Naive thymus-derived CD4-positive, alpha-beta T cell (primary cell): ENCODE measurements at regions not wholly inside any gene's neighbourhood (a gene's known extent, or its start where the extent isn't known, plus 50 kb on each side); places are given as distances from the start of the nearest gene placed in this dataset.
"Not testable (repeated sequence)": the region's sequence is repeated elsewhere in the genome, so short reads cannot be mapped to it uniquely, and the experiment has no call there.

ENCODE experiments used
- ATAC-seq: fragments of 150-1000 bp; cut with Tn5 transposase; 2 replicates; pipeline ENCODE4 v1.10.0; 2021; ENCODE audit warnings: mild to moderate bottlenecking, moderate library complexity
- CTCF ChIA-PET: fragments of 350-600 bp; sonication (Branson Sonifier 250); formaldehyde crosslinking; loops from one replicate; lab custom pipeline; 2021; ENCODE audit warnings: antibody characterized with exemption; lab: Charles Lee
- POLR2A ChIA-PET: fragments of 350-600 bp; sonication (Branson Sonifier 250); formaldehyde crosslinking; loops from one replicate; lab custom pipeline; 2021; ENCODE audit warnings: antibody characterized with exemption, inconsistent platforms; lab: Charles Lee
- DNase-seq, 9 donors: peaks; one replicate each; pipeline versions ENCODE4 v3.0.0 to v3.0.0-alpha.2; 2020 to 2022; ENCODE audit warnings: mixed read lengths in 1 of 9
- H3K27ac ChIP-seq: one replicate; pipeline ENCODE4 v1.7.0; 2013; ENCODE audit warnings: mild to moderate bottlenecking, low read depth, low read length, moderate library complexity
- H3K27me3 ChIP-seq, 2 donors: one replicate each; pipeline ENCODE4 v1.7.0; 2013; ENCODE audit warnings: low read length in 2 of 2, mild to moderate bottlenecking in 2 of 2, moderate library complexity in 2 of 2; ENCODE audit not compliant: control insufficient read depth in 2 of 2, insufficient read depth in 2 of 2
- H3K36me3 ChIP-seq, 3 experiments: 1 replicate in 2 of 3; 2 replicates in 1 of 3; pipeline ENCODE4 v1.7.0; 2013; ENCODE audit warnings: low read length in 3 of 3, mild to moderate bottlenecking in 3 of 3, moderate library complexity in 1 of 3; ENCODE audit not compliant: insufficient read depth in 3 of 3, control insufficient read depth in 2 of 3
- H3K4me1 ChIP-seq, 2 donors: one replicate each; pipeline ENCODE4 v1.7.0; 2013; ENCODE audit warnings: low read length in 2 of 2, mild to moderate bottlenecking in 2 of 2, moderate library complexity in 1 of 2; ENCODE audit not compliant: control insufficient read depth in 2 of 2, insufficient read depth in 2 of 2
- H3K4me3 ChIP-seq: 2 replicates; pipeline ENCODE4 v1.7.0; 2013; ENCODE audit warnings: mild to moderate bottlenecking, low read length
- H3K9me3 ChIP-seq, 3 experiments: 1 replicate in 2 of 3; 2 replicates in 1 of 3; pipeline ENCODE4 v1.7.0; 2013; ENCODE audit warnings: low read length in 3 of 3; ENCODE audit not compliant: control insufficient read depth in 2 of 3
- H3K27ac Mint-ChIP-seq, 9 donors: one replicate each; pipeline ENCODE4 v1.8.0; 2020 to 2022; ENCODE audit warnings: mixed read lengths in 9 of 9, mild to moderate bottlenecking in 8 of 9, moderate library complexity in 5 of 9, inconsistent platforms in 2 of 9
- H3K27me3 Mint-ChIP-seq, 5 donors: one replicate each; pipeline ENCODE4 v1.8.0; 2021 to 2022; ENCODE audit warnings: mixed read lengths in 5 of 5, mild to moderate bottlenecking in 1 of 5
- H3K36me3 Mint-ChIP-seq, 5 donors: one replicate each; pipeline ENCODE4 v1.8.0; 2020 to 2022; ENCODE audit warnings: mixed read lengths in 5 of 5, mild to moderate bottlenecking in 3 of 5, inconsistent platforms in 1 of 5
- H3K4me1 Mint-ChIP-seq, 7 donors: one replicate each; pipeline ENCODE4 v1.8.0; 2020 to 2022; ENCODE audit warnings: mixed read lengths in 7 of 7, mild to moderate bottlenecking in 3 of 7, inconsistent platforms in 1 of 7
- H3K4me3 Mint-ChIP-seq, 10 donors: one replicate each; pipeline ENCODE4 v1.8.0; 2020 to 2022; ENCODE audit warnings: mild to moderate bottlenecking in 10 of 10, mixed read lengths in 10 of 10, moderate library complexity in 6 of 10, inconsistent platforms in 2 of 10
- H3K9me3 Mint-ChIP-seq, 11 donors: one replicate each; pipeline ENCODE4 v1.8.0; 2020 to 2022; ENCODE audit warnings: mixed read lengths in 11 of 11, mild to moderate bottlenecking in 4 of 11, inconsistent platforms in 1 of 11, moderate library complexity in 1 of 11
- intact Hi-C, 2 donors: fragments of 100-400 bp; cut with micrococcal nuclease; formaldehyde crosslinking; loops; one replicate each; pipeline ENCODE4 v1.15.1; 2023

GRCh38 chr1:242985096-242985495 lies 270.0 kb downstream of the CEP170 start:
- H3K27me3 ChIP-seq, H3K4me3 Mint-ChIP-seq, CTCF ChIA-PET, H3K27ac Mint-ChIP-seq, H3K9me3 Mint-ChIP-seq, H3K36me3 ChIP-seq, H3K27ac ChIP-seq, H3K4me1 ChIP-seq, ATAC-seq, DNase-seq, intact Hi-C loops, POLR2A ChIA-PET, H3K9me3 ChIP-seq, H3K27me3 Mint-ChIP-seq, H3K36me3 Mint-ChIP-seq, H3K4me3 ChIP-seq, H3K4me1 Mint-ChIP-seq: not testable (repeated sequence)

DNA sequence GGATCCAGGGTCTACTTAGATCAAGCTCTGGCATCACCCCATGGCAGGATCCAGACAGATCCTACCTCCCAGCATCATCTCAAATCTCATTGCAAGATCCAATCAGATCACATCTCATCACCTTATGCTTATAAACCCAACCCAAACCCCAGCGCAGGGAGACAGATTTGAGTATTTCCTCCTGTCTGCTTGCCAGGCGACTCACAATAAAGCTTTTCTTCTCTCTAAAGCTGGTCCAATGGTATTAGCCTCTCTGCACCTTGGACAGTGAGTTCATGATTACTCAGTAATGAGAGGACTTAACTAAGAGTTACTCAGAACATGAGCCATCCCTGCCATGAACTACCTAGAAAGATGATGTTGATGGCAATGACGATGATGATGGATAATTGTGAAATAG lies 281.7 kb downstream of the CEP170 start:
- H3K27ac Mint-ChIP-seq, POLR2A ChIA-PET, H3K27me3 ChIP-seq, CTCF ChIA-PET, H3K4me1 Mint-ChIP-seq, H3K36me3 ChIP-seq, H3K36me3 Mint-ChIP-seq, H3K4me3 Mint-ChIP-seq, H3K9me3 Mint-ChIP-seq, H3K4me3 ChIP-seq, H3K4me1 ChIP-seq, H3K27ac ChIP-seq, intact Hi-C loops, H3K9me3 ChIP-seq, DNase-seq, ATAC-seq, H3K27me3 Mint-ChIP-seq: not testable (repeated sequence)

DNA sequence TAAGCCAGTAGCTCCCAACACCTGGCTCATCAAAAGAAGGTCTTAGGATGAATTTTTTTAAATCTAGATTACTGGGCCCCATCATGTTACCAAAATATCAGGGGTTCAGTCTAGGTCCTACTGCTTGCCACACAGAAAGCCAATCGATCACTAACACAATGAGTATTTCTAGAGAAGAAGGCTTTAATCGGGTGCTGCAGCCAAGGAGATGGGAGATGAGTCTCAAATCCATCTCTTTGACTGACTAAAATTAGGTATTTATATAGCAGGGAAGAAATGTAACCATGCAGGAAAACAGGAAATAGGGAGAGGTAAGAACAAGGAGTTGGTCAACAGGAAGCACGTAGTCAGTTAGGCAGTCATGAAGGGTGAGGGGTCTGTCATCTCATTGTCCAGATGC lies 288.2 kb downstream of the CEP170 start:
- no peak for ATAC-seq
- peaks cover 0 to 4% (median 0%) of the 10 kb centered on the region in 5 donors for H3K36me3 Mint-ChIP-seq
- Histone ChIP-seq H3K36me3 (no peaks in the 10 kb centered on the region), H3K9me3 (no peaks in the 10 kb centered on the region), H3K4me1 (no peaks in the 10 kb centered on the region), H3K4me3 (no peak overlapping the region), H3K27me3 (no peaks in the 10 kb centered on the region), H3K27ac (no peak overlapping the region)
- H3K4me3 Mint-ChIP-seq, result no peak overlapping the region
- ChIA-PET CTCF (no interaction called here), POLR2A (no interaction called here)
- peaks cover 0 to 12% (median 7%) of the 10 kb centered on the region in 5 donors for H3K27me3 Mint-ChIP-seq
- DNase-seq, result no peak
- intact Hi-C loops, result no loop called here
- H3K4me1 Mint-ChIP-seq, result no peaks in the 10 kb centered on the region
- H3K9me3 Mint-ChIP-seq, result peaks cover 0 to 20% (median 9%) of the 10 kb centered on the region in 11 donors
- no peak overlapping the region for H3K27ac Mint-ChIP-seq

GRCh38 chr1:242959397-242959796 lies 295.7 kb downstream of the CEP170 start:
- H3K4me3 ChIP-seq, ATAC-seq, POLR2A ChIA-PET, H3K4me3 Mint-ChIP-seq, H3K27me3 ChIP-seq, H3K9me3 ChIP-seq, H3K27ac ChIP-seq, H3K27ac Mint-ChIP-seq, H3K4me1 ChIP-seq, H3K4me1 Mint-ChIP-seq, CTCF ChIA-PET, DNase-seq, H3K36me3 Mint-ChIP-seq, H3K36me3 ChIP-seq, intact Hi-C loops: not testable (repeated sequence)
- Mint-ChIP-seq H3K9me3 (peaks cover 0 to 12% (median 2%) of the 10 kb centered on the region in 11 donors), H3K27me3 (peaks cover 0 to 14% (median 11%) of the 10 kb centered on the region in 5 donors)

DNA sequence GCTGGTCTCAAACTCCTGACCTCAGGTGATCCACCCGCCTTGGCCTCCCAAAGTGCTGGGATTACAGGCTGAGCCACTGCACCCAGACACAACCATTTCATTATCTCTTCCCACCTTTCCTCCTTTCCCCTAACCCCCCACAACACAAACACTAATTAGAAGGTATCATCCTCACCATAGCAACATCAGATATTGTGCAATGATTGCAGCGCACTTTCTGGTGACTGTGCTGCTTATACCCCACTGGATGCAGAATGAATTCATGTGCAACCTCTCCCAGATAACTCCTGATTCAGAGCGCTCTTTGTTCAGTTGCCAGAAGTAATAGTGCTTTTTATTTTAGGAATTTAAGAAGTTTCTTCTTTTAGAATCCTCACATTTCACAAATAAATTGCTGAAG lies 300.1 kb downstream of the CEP170 start:
- H3K9me3 ChIP-seq, intact Hi-C loops, CTCF ChIA-PET, POLR2A ChIA-PET, H3K27me3 ChIP-seq, H3K27me3 Mint-ChIP-seq, H3K27ac Mint-ChIP-seq, H3K36me3 ChIP-seq, H3K36me3 Mint-ChIP-seq, H3K27ac ChIP-seq, ATAC-seq, H3K4me3 Mint-ChIP-seq, DNase-seq, H3K4me1 Mint-ChIP-seq, H3K4me3 ChIP-seq, H3K4me1 ChIP-seq: not testable (repeated sequence)
- H3K9me3 Mint-ChIP-seq, result peaks cover 2 to 13% (median 6%) of the 10 kb centered on the region in 11 donors

DNA sequence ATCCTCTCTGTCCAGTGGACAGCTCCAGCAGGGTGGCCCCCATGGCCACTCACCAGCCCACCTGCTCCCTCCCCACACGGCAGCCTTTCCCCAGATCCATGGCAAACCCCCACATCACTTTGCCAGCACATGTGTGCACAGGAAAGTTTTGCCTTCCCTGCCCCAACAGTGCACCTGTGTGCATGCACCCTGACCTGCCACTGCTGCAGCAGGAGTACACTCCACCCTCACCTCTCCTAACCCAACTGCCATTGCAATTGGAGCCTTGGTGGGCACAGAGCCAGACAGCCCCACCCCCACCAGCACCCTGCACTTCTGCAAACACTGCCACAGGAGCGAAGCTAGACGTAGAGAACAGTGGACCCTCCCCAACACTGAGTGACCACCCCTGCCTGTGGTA lies 308.9 kb downstream of the CEP170 start:
- no peak overlapping the region for H3K27ac ChIP-seq
- Mint-ChIP-seq H3K27me3 (peaks cover 0 to 29% (median 6%) of the 10 kb centered on the region in 5 donors), H3K9me3 (peaks cover 5 to 40% (median 11%) of the 10 kb centered on the region in 11 donors), H3K27ac (no peak overlapping the region), H3K36me3 (peaks cover 0 to 4% (median 0%) of the 10 kb centered on the region in 5 donors), H3K4me1 (no peaks in the 10 kb centered on the region), H3K4me3 (no peak overlapping the region)
- H3K4me1 ChIP-seq, result no peaks in the 10 kb centered on the region
- H3K36me3 ChIP-seq, result no peaks in the 10 kb centered on the region
- DNase-seq (no peak), ATAC-seq (no peak)
- CTCF ChIA-PET, result no interaction called here
- no peak overlapping the region for H3K4me3 ChIP-seq
- no peaks in the 10 kb centered on the region for H3K27me3 ChIP-seq
- POLR2A ChIA-PET, result no interaction called here
- H3K9me3 ChIP-seq, result no peaks in the 10 kb centered on the region
- intact Hi-C loops, result no loop called here

DNA sequence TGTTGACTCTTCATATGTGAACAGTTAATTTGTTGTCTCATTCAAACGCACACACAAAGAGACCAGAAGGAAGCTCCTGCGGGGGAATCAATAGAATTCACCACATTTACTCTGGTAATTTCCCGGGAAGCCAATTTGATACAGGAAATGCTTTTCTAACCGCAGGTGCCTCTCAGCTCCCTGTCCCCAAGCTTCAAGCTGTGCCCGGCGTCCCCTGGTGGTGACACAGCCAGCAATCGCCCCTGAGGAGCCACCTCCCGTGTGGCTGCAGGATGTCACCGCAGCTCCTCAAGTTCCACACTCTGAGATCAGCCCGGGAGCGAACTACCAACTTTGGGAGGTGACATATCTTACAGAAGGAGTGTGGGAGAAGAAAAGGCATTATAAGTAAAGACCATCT lies 318.4 kb downstream of the CEP170 start:
- H3K27ac Mint-ChIP-seq, DNase-seq, H3K9me3 ChIP-seq, H3K4me3 ChIP-seq, H3K4me1 Mint-ChIP-seq, intact Hi-C loops, H3K36me3 ChIP-seq, H3K27ac ChIP-seq, H3K27me3 ChIP-seq, H3K36me3 Mint-ChIP-seq, H3K4me1 ChIP-seq, ATAC-seq, POLR2A ChIA-PET, CTCF ChIA-PET, H3K4me3 Mint-ChIP-seq: not testable (repeated sequence)
- peaks cover 0 to 21% (median 13%) of the 10 kb centered on the region in 5 donors for H3K27me3 Mint-ChIP-seq
- peaks cover 0 to 14% (median 3%) of the 10 kb centered on the region in 11 donors for H3K9me3 Mint-ChIP-seq
